Panc1 (cell line): ENCODE measurements at regions not wholly inside any gene's neighbourhood (a gene's known extent, or its start where the extent isn't known, plus 50 kb on each side); places are given as distances from the start of the nearest gene placed in this dataset.

Source experiments
- ATAC-seq: fragments of 200-7000 bp; cut with Tn5 transposase; 2 replicates; pipeline ENCODE4 v1.9.1; 2020; ENCODE audit warnings: mild to moderate bottlenecking, moderate library complexity
- BruUV-seq: library from RNA; stranded (reverse); fragments of 400-500 nt; replicated peaks from 2 replicates; lab custom pipeline; 2021; lab: Mats Ljungman, UMichigan
- CTCF ChIA-PET: fragments of 300-600 bp; sonication (Branson Sonifier 250); formaldehyde crosslinking; loops from one replicate; lab custom pipeline; 2022; ENCODE audit warnings: antibody characterized with exemption; lab: Charles Lee
- POLR2A ChIA-PET: fragments of 300-600 bp; sonication (Branson Sonifier 250); formaldehyde crosslinking; loops from one replicate; lab custom pipeline; 2022; ENCODE audit warnings: antibody characterized with exemption; lab: Charles Lee
- DNase-seq: peaks from one replicate; pipeline ENCODE4 v3.0.0-alpha.2; 2010; ENCODE audit warnings: low read depth, low spot score
- H3K27ac ChIP-seq: 2 replicates; pipeline ENCODE4 v1.5.1; 2011; ENCODE audit warnings: mild to moderate bottlenecking, low read length, inconsistent platforms
- H3K27me3 ChIP-seq: fragments of 200-500 bp; sonication (Bioruptor generic); 2 replicates; pipeline ENCODE4 v1.6.0; 2014; ENCODE audit warnings: low read length, inconsistent platforms; ENCODE audit not compliant: control insufficient read depth, insufficient read depth
- H3K36me3 ChIP-seq: fragments of 200-500 bp; sonication (Bioruptor generic); 2 replicates; pipeline ENCODE4 v1.5.1; 2014; ENCODE audit warnings: inconsistent platforms, mild to moderate bottlenecking, low read length, moderate library complexity; ENCODE audit not compliant: control insufficient read depth, insufficient read depth
- H3K4me1 ChIP-seq: 2 replicates; pipeline ENCODE4 v1.5.1; 2011; ENCODE audit warnings: inconsistent platforms, mild to moderate bottlenecking, low read length, moderate library complexity; ENCODE audit not compliant: control insufficient read depth, insufficient read depth
- H3K4me3 ChIP-seq, 2 experiments: 2 replicates each; pipeline ENCODE4 v1.5.1; 2011 to 2012; ENCODE audit warnings: low read depth in 2 of 2, low read length in 2 of 2, mild to moderate bottlenecking in 2 of 2, inconsistent platforms in 1 of 2, moderate library complexity in 1 of 2
- H3K9me3 ChIP-seq: fragments of 200-500 bp; sonication (Bioruptor generic); 2 replicates; pipeline ENCODE4 v1.5.1; 2014; ENCODE audit warnings: low read depth, mild to moderate bottlenecking, inconsistent platforms, low read length, moderate library complexity; ENCODE audit not compliant: control insufficient read depth, insufficient read depth
- CTCF ChIP-seq: fragments of 450-650 bp; IDR thresholded peaks from 2 replicates; pipeline ENCODE4 v1.5.1; 2017; ENCODE audit warnings: mild to moderate bottlenecking
- POLR2AphosphoS5 ChIP-seq: IDR thresholded peaks from 2 replicates; pipeline ENCODE4 v1.6.1; 2012; ENCODE audit warnings: mild to moderate bottlenecking, low read depth, low read length, moderate library complexity
- SIN3A ChIP-seq: IDR thresholded peaks from 2 replicates; pipeline ENCODE4 v1.6.1; 2012; ENCODE audit warnings: low read depth, mild to moderate bottlenecking, low read length, moderate library complexity, borderline replicate concordance; ENCODE audit not compliant: insufficient read depth
- TCF7L2 ChIP-seq: IDR thresholded peaks from 2 replicates; pipeline ENCODE4 v1.6.1; 2011; ENCODE audit warnings: mild to moderate bottlenecking, low read depth, low read length, inconsistent platforms
- in situ Hi-C: cut with HindIII; loops from 2 replicates; pipeline ENCODE4 v1.10.0; 2016; ENCODE audit warnings: low sequenced_read_pairs, low pct_unique_long_range_greater_than_20kb
- intact Hi-C: fragments of 100-400 bp; cut with micrococcal nuclease; formaldehyde crosslinking; loops from one replicate; pipeline ENCODE4 v1.10.0; 2022; ENCODE audit not compliant: unreplicated experiment
- TF ChIP-seq, protein P1 (sequence below), 2 experiments: IDR thresholded peaks; 2 replicates each; pipeline ENCODE4 v1.6.1; 2011 to 2012; ENCODE audit warnings: low read depth in 2 of 2, control low read depth in 1 of 2, low read length in 1 of 2, mild to moderate bottlenecking in 1 of 2, moderate library complexity in 1 of 2; ENCODE audit not compliant: insufficient read depth in 1 of 2

- Histone ChIP-seq H3K9me3 (no peaks in the 10 kb centered on the region), H3K4me1 (no peaks in the 10 kb centered on the region), H3K27me3 (no peaks in the 10 kb centered on the region), H3K27ac (no peak overlapping the region), H3K36me3 (no peaks in the 10 kb centered on the region), H3K4me3 (no peak overlapping the region)
- ChIA-PET CTCF (no interaction called here), POLR2A (no interaction called here)
- BruUV-seq = no TSS peak
- ATAC-seq = no peak
- no peak for DNase-seq
- in situ Hi-C loops = no loop called here
- intact Hi-C loops = no loop called here
- TF ChIP-seq POLR2AphosphoS5 = no peak
- TF ChIP-seq, protein P1, sequence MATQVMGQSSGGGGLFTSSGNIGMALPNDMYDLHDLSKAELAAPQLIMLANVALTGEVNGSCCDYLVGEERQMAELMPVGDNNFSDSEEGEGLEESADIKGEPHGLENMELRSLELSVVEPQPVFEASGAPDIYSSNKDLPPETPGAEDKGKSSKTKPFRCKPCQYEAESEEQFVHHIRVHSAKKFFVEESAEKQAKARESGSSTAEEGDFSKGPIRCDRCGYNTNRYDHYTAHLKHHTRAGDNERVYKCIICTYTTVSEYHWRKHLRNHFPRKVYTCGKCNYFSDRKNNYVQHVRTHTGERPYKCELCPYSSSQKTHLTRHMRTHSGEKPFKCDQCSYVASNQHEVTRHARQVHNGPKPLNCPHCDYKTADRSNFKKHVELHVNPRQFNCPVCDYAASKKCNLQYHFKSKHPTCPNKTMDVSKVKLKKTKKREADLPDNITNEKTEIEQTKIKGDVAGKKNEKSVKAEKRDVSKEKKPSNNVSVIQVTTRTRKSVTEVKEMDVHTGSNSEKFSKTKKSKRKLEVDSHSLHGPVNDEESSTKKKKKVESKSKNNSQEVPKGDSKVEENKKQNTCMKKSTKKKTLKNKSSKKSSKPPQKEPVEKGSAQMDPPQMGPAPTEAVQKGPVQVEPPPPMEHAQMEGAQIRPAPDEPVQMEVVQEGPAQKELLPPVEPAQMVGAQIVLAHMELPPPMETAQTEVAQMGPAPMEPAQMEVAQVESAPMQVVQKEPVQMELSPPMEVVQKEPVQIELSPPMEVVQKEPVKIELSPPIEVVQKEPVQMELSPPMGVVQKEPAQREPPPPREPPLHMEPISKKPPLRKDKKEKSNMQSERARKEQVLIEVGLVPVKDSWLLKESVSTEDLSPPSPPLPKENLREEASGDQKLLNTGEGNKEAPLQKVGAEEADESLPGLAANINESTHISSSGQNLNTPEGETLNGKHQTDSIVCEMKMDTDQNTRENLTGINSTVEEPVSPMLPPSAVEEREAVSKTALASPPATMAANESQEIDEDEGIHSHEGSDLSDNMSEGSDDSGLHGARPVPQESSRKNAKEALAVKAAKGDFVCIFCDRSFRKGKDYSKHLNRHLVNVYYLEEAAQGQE (IDR thresholded peaks at IDR 0.05; ENCODE audit: insufficient read depth in 1 of 2, low read depth in 2 of 2, low read length in 1 of 2) = no peak
- no peak for TF ChIP-seq SIN3A
- TF ChIP-seq CTCF = no peak
- TF ChIP-seq TCF7L2 = no peak
Measured at GRCh38 chr5:158545949-158546530, 553.7 kb downstream of the EBF1 start.

DNA sequence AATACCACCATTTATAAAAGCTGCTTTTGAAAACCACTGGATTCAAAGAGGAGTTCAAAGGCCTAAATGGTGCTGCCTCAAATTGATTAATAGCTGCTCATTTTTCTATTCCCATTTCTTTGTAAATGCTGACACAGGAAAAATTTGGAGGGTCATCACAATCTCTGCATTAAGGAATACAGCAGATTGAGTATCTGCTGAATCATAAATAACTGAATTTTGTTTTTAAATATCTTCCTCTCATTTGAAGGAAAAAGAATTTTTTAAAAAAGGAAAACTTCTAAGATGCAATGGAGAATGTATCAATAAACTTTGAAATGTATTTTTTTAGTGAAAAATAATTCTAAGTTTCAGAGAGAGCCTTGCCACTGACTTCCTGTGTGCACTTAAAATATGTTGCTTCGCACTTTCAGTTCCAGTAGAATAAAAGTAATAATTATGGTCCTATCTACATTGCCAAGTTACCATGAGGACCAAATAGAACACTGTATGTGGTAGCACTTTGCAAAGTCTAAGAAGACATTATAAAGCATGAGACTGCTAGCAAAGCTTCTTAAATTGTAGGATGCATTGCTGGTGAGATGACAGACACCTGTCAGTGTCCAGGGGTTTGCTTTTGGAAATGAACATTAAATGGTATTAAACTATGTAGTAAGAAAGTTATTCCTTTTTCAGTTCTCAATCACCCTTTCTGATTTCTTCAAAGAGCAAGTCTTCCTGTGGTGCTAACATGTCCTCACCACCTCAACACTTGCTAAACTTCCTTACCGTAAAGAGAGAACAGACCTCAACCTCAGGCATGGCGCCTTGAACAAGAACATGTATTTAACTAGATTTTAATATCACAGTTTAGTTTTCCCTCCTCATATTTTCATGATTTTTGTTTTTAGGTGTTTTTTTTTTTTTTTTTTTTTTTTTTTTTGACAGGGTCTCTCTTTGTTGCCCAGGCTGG, 555.1 kb downstream of the EBF1 start:
- intact Hi-C loops = no loop called here
- no peak for DNase-seq
- Histone ChIP-seq H3K9me3 (no peaks in the 10 kb centered on the region), H3K4me3 (no peak overlapping the region), H3K27ac (no peak overlapping the region), H3K4me1 (no peaks in the 10 kb centered on the region), H3K27me3 (no peaks in the 10 kb centered on the region), H3K36me3 (no peaks in the 10 kb centered on the region)
- TF ChIP-seq POLR2AphosphoS5 = no peak
- TF ChIP-seq, protein P1 (IDR thresholded peaks at IDR 0.05; ENCODE audit: insufficient read depth in 1 of 2, low read depth in 2 of 2, low read length in 1 of 2) = no peak
- no peak for TF ChIP-seq TCF7L2
- TF ChIP-seq SIN3A = no peak
- TF ChIP-seq CTCF = no peak
- ATAC-seq = no peak
- POLR2A ChIA-PET = no interaction called here
- CTCF ChIA-PET = no interaction called here
- in situ Hi-C loops = no loop called here
- BruUV-seq = no TSS peak
